ENCODE measurements at regions not wholly inside any gene's neighbourhood (a gene's known extent, or its start where the extent isn't known, plus 50 kb on each side); places are given as distances from the start of the nearest gene placed in this dataset.

GRCh38 chr4:59727745-59728144 is 1472.4 kb upstream of the ADGRL3 start:
- ChIA-PET POLR2A (ENCODE audit: unreplicated experiment) (no interaction called here), CTCF (no interaction called here)
- Histone ChIP-seq H4K20me1 (ENCODE audit: low read length) (no peaks in the 10 kb centered on the region), H3K9me3 (ENCODE audit: low read length) (no peaks in the 10 kb centered on the region), H3K27me3 (ENCODE audit: low read length) (no peaks in the 10 kb centered on the region), H3K27ac (ENCODE audit: low read length) (no peak overlapping the region), H3K4me1 (ENCODE audit: insufficient read depth, low read length) (no peaks in the 10 kb centered on the region), H2AFZ (ENCODE audit: low read length) (no peak overlapping the region), H3K4me3 (ENCODE audit: low read length) (no peak overlapping the region), H3K79me2 (ENCODE audit: low read length) (no peaks in the 10 kb centered on the region), H3K4me2 (ENCODE audit: low read length) (no peak overlapping the region), H3K36me3 (ENCODE audit: low read depth, low read length) (no peaks in the 10 kb centered on the region), H3K9ac (ENCODE audit: low read length) (no peak overlapping the region), H3K9me2 (replicated peaks; ENCODE audit: low read length) (no peaks in the 10 kb centered on the region), H3F3A (ENCODE audit: low read length, unreplicated experiment) (no peaks in the 10 kb centered on the region)
- BruUV-seq (replicated peaks) = no TSS peak
- DNase-seq (no peak), ATAC-seq (no peak)
- TF ChIP-seq EZH2 (IDR thresholded peaks at IDR 0.05; ENCODE audit: low read length, unreplicated experiment) (no peak), CTCF (conservative IDR thresholded peaks at IDR 0.05; ENCODE audit: low read depth, low read length) (no peak), EZH2phosphoT487 (IDR thresholded peaks at IDR 0.05; ENCODE audit: borderline replicate concordance, low read length) (no peak)
- intact Hi-C loops (cut with micrococcal nuclease) = no loop called here

GRCh38 chr4:59728496-59728895 is 1471.6 kb upstream of the ADGRL3 start:
- no peaks in the 10 kb centered on the region for H3K36me3 ChIP-seq (ENCODE audit: low read depth, low read length)
- ChIA-PET POLR2A (ENCODE audit: unreplicated experiment) (no interaction called here), CTCF (no interaction called here)
- DNase-seq (no peak), ATAC-seq (no peak)
- H4K20me1 ChIP-seq (ENCODE audit: low read length) = no peaks in the 10 kb centered on the region
- no peak overlapping the region for H3K27ac ChIP-seq (ENCODE audit: low read length)
- no TSS peak for BruUV-seq (replicated peaks)
- H3K4me2 ChIP-seq (ENCODE audit: low read length) = no peak overlapping the region
- H3K27me3 ChIP-seq (ENCODE audit: low read length) = no peaks in the 10 kb centered on the region
- no peaks in the 10 kb centered on the region for H3K79me2 ChIP-seq (ENCODE audit: low read length)
- intact Hi-C loops (cut with micrococcal nuclease) = no loop called here
- no peak overlapping the region for H3K4me3 ChIP-seq (ENCODE audit: low read length)
- no peaks in the 10 kb centered on the region for H3K4me1 ChIP-seq (ENCODE audit: insufficient read depth, low read length)
- H3F3A ChIP-seq (ENCODE audit: low read length, unreplicated experiment) = no peaks in the 10 kb centered on the region
- TF ChIP-seq EZH2 (IDR thresholded peaks at IDR 0.05; ENCODE audit: low read length, unreplicated experiment) = no peak
- TF ChIP-seq EZH2phosphoT487 (IDR thresholded peaks at IDR 0.05; ENCODE audit: borderline replicate concordance, low read length) = no peak
- no peak for TF ChIP-seq CTCF (conservative IDR thresholded peaks at IDR 0.05; ENCODE audit: low read depth, low read length)
- no peak overlapping the region for H3K9ac ChIP-seq (ENCODE audit: low read length)
- H2AFZ ChIP-seq (ENCODE audit: low read length) = no peak overlapping the region
- no peaks in the 10 kb centered on the region for H3K9me3 ChIP-seq (ENCODE audit: low read length)
- H3K9me2 ChIP-seq (replicated peaks; ENCODE audit: low read length) = no peaks in the 10 kb centered on the region

- Histone ChIP-seq H4K20me1 (ENCODE audit: low read length) (no peaks in the 10 kb centered on the region), H2AFZ (ENCODE audit: low read length) (no peak overlapping the region), H3K9me3 (ENCODE audit: low read length) (no peaks in the 10 kb centered on the region), H3K9me2 (replicated peaks; ENCODE audit: low read length) (no peaks in the 10 kb centered on the region), H3K27ac (ENCODE audit: low read length) (no peak overlapping the region), H3K4me3 (ENCODE audit: low read length) (no peak overlapping the region), H3K79me2 (ENCODE audit: low read length) (no peaks in the 10 kb centered on the region), H3K4me2 (ENCODE audit: low read length) (no peak overlapping the region), H3K27me3 (ENCODE audit: low read length) (no peaks in the 10 kb centered on the region), H3K4me1 (ENCODE audit: insufficient read depth, low read length) (no peaks in the 10 kb centered on the region), H3K36me3 (ENCODE audit: low read depth, low read length) (no peaks in the 10 kb centered on the region), H3F3A (ENCODE audit: low read length, unreplicated experiment) (no peaks in the 10 kb centered on the region), H3K9ac (ENCODE audit: low read length) (no peak overlapping the region)
- ATAC-seq (no peak), DNase-seq (no peak)
- CTCF ChIA-PET = no interaction called here
- BruUV-seq (replicated peaks) = no TSS peak
- intact Hi-C loops (cut with micrococcal nuclease) = no loop called here
- POLR2A ChIA-PET (ENCODE audit: unreplicated experiment) = no interaction called here
- TF ChIP-seq CTCF (conservative IDR thresholded peaks at IDR 0.05; ENCODE audit: low read depth, low read length) (no peak), EZH2 (IDR thresholded peaks at IDR 0.05; ENCODE audit: low read length, unreplicated experiment) (no peak), EZH2phosphoT487 (IDR thresholded peaks at IDR 0.05; ENCODE audit: borderline replicate concordance, low read length) (no peak)
Measured at GRCh38 chr4:59729321-59729720, 1470.8 kb upstream of the ADGRL3 start.

Measured in PC-3 (cell line).